Medulla oblongata (tissue), 1 donor: ENCODE measurements at regions not wholly inside any gene's neighbourhood (a gene's known extent, or its start where the extent isn't known, plus 50 kb on each side); places are given as distances from the start of the nearest gene placed in this dataset.
A peak's percentile ranks its signal among the peaks of the same experiment; 100 is the strongest.

Experiments
- DNase-seq: peaks from one replicate; pipeline ENCODE4 v3.0.0-alpha.2; 2015; ENCODE audit errors: extremely low spot score

DNA sequence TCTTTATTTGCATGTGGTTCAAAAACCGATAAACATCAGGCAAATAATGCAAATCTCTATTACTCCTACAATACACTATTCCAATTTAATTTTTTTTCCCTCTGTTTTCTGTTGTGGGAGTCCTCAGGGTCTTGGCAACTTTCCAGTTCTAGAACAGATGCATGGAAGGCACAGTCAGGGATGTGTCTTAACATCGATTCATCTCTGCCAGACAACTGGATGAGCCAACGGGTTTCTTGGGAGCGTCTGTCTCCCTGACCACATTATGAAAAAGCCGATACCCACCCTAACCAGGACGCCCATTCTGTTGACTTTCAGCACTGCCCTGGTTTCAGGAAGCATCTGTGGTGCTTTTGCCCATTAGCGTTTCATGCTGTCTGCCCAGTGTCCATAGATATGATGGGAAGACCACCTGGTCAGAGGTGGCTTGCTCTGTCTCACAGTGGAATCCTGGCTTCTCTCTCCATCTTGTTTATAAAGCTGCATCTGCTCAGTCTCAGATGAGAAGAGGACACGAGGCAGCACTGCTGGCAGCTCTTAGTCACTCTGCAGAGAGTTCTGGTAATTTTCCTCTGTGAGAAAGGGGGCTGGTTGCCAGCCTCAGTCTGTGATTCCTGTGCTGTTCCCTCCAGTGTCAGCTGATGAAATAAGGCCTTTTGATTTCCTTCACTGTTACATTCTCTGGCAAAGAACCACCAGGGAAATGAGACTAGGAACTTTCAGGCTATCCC, 57.9 kb upstream of the KCNE4 start:
- peak; percentile 96 for DNase-seq

DNA sequence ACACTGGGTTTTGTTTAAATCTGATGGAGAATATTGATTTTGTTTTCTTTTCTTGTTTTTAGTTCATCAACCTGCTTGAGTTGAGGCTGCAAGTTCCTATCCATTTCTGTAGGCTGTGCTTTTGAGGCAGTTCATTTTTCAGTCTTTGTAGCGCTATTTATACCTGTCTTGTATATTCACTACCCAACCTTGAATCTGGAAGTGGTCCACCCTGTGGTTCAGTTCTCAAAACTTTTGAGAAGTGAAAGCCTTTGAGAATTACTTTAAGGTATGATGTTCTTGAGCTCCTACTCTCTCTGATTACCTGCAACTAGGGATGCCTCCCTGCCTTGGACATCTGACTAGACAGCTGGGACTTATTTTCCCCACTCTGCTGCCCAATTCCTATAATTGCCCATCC, 53.5 kb upstream of the KCNE4 start:
- no peak for DNase-seq

DNA sequence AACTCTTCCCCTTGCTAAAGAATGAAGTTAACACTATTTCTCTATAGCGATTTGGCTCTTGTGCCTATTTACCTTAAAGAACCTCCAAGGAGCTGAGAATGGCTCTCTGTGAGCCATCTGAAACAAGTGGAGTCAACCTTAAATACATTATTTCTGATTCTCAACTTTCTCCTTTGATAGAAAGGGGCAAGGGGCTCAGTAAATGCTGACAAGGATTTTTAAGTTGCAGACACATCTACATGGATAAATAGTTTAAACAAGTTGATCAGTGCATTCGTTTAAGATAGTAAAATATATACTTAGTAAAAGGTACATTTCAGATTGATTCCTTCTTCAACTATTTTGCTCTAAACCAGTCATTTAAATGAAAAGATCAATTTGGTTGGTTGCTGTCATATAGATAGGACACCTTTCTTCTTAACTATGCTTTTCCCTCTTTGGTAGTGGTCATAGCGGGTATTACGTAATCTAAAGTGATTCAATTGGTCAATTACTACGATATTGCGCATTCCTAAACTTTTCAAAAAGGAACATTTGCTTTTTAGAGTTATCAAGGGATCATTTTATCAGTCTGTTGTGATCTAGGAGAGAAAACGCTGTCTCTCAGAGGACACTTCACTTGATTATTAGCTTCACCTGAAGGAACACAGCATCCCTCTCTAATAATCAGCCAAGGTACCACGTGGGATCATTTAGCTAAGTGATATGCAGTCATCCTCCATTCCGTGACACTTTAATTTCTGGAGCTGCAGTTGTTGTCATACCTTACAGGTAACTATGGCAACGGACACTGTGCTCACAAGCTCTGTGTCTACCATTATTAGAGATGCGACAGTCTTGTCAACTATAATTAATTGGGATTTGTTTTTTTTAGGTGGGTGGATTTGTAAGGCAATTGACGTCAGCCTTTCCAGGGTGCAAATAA, 50.9 kb upstream of the KCNE4 start:
- no peak for DNase-seq

DNA sequence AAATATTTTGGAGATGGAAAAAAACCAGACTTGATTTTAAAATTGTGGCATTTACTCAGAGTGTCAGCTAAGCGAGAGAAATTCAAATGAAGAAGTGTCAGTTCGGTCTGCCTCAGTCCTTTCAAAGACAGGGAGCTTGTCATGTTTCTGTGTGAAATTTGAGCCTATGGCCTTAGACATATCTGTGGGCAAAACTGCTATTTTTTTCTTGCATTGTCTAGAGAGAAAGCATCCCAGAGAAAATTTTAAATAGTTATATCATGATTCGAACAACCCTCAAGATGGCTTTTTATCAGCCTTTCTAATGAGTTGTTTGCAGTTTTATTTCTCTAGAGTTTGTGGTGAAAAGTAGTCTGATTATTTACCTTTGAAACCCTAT, 50.2 kb upstream of the KCNE4 start:
- DNase-seq = no peak
